ENCODE measurements at regions not wholly inside any gene's neighbourhood (a gene's known extent, or its start where the extent isn't known, plus 50 kb on each side); places are given as distances from the start of the nearest gene placed in this dataset.

DNA sequence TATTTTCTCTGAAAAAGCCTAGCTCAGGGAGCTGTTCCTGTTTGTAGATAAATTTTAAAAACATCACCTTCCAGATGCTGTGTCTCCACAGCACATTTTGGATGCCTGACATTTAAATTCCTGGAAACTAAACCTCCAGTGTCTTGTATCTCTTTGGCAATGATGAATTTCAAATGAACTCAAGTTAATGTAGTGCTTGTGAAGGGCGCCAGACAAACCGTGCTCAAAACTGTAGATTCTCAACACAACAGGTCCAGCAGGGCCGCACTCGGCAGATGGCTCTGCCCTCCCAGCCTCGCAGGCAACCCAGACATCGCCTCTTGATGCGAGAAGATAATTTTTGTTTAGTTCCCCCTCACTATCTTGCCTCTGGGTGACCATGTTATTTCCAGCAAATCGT, 432.9 kb downstream of the VRK1 start:
- TF ChIP-seq, protein P1, sequence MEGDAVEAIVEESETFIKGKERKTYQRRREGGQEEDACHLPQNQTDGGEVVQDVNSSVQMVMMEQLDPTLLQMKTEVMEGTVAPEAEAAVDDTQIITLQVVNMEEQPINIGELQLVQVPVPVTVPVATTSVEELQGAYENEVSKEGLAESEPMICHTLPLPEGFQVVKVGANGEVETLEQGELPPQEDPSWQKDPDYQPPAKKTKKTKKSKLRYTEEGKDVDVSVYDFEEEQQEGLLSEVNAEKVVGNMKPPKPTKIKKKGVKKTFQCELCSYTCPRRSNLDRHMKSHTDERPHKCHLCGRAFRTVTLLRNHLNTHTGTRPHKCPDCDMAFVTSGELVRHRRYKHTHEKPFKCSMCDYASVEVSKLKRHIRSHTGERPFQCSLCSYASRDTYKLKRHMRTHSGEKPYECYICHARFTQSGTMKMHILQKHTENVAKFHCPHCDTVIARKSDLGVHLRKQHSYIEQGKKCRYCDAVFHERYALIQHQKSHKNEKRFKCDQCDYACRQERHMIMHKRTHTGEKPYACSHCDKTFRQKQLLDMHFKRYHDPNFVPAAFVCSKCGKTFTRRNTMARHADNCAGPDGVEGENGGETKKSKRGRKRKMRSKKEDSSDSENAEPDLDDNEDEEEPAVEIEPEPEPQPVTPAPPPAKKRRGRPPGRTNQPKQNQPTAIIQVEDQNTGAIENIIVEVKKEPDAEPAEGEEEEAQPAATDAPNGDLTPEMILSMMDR (IDR thresholded peaks at IDR 0.05), result no peak
- TF ChIP-seq POLR2A (IDR thresholded peaks at IDR 0.05), result no peak
